Activated CD8-positive, alpha-beta memory T cell treated with anti-CD3 and anti-CD28 coated beads for 48 hours (primary cell): ENCODE measurements at regions not wholly inside any gene's neighbourhood (a gene's known extent, or its start where the extent isn't known, plus 50 kb on each side); places are given as distances from the start of the nearest gene placed in this dataset.

Experiments
- DNase-seq, 3 experiments: peaks; one replicate each; pipeline ENCODE4 v3.0.0-alpha.2; 2020; ENCODE audit warnings: low read depth in 2 of 3, low spot score in 2 of 3

GRCh38 chr19:27776524-27776923, 1436.4 kb downstream of the UQCRFS1 start:
- DNase-seq: no peak

- DNase-seq: no peak
These were observed 1436.9 kb downstream of the UQCRFS1 start for GRCh38 chr19:27776020-27776419.

GRCh38 chr19:27775395-27775794, 1437.6 kb downstream of the UQCRFS1 start:
- no peak for DNase-seq

GRCh38 chr19:27774827-27775226, 1438.1 kb downstream of the UQCRFS1 start:
- DNase-seq: peak in 2 of 3 experiments; percentile 12

- DNase-seq: no peak
These were observed 1438.6 kb downstream of the UQCRFS1 start for GRCh38 chr19:27774337-27774736.

GRCh38 chr19:27773318-27774094, 1439.4 kb downstream of the UQCRFS1 start:
- no peak for DNase-seq

GRCh38 chr19:27772059-27772458, 1440.9 kb downstream of the UQCRFS1 start:
- DNase-seq: no peak

GRCh38 chr19:27770095-27770494, 1442.9 kb downstream of the UQCRFS1 start:
- no peak for DNase-seq

GRCh38 chr19:27767234-27767633, 1445.7 kb downstream of the UQCRFS1 start:
- DNase-seq: no peak

GRCh38 chr19:27765912-27766725, 1446.8 kb downstream of the UQCRFS1 start:
- no peak for DNase-seq

- no peak for DNase-seq
These were observed 1447.6 kb downstream of the UQCRFS1 start for GRCh38 chr19:27765397-27765796.

- DNase-seq: no peak
These were observed 1448.7 kb downstream of the UQCRFS1 start for GRCh38 chr19:27764186-27764804.

GRCh38 chr19:27762933-27763332, 1450.0 kb downstream of the UQCRFS1 start:
- DNase-seq: no peak

- DNase-seq: no peak
These were observed 1453.1 kb downstream of the UQCRFS1 start for GRCh38 chr19:27759896-27760295.

- DNase-seq: no peak
These were observed 1454.1 kb downstream of the UQCRFS1 start for GRCh38 chr19:27758626-27759505.

- DNase-seq: no peak
These were observed 1458.3 kb downstream of the UQCRFS1 start for GRCh38 chr19:27754700-27755099.

GRCh38 chr19:27753622-27754021, 1459.3 kb downstream of the UQCRFS1 start:
- no peak for DNase-seq

GRCh38 chr19:27752530-27753184, 1460.3 kb downstream of the UQCRFS1 start:
- no peak for DNase-seq

- no peak for DNase-seq
These were observed 1461.9 kb downstream of the UQCRFS1 start for GRCh38 chr19:27751044-27751391.

GRCh38 chr19:27750391-27751043, 1462.4 kb downstream of the UQCRFS1 start:
- DNase-seq: no peak
